Activated B cell treated with CpG ODN at 0.5 μM for 24 hours (primary cell): ENCODE measurements at regions not wholly inside any gene's neighbourhood (a gene's known extent, or its start where the extent isn't known, plus 50 kb on each side); places are given as distances from the start of the nearest gene placed in this dataset.

Source experiments
- ATAC-seq: fragments of 200-7000 bp; cut with Tn5 transposase; one replicate; pipeline ENCODE4 v1.10.0; 2021; ENCODE audit warnings: low read depth, mild to moderate bottlenecking, moderate library complexity
- CTCF ChIA-PET: fragments of 350-600 bp; sonication (Branson Sonifier 250); formaldehyde crosslinking; loops from one replicate; lab custom pipeline; 2021; ENCODE audit warnings: antibody characterized with exemption; lab: Charles Lee
- POLR2A ChIA-PET: fragments of 350-600 bp; sonication (Branson Sonifier 250); formaldehyde crosslinking; loops from one replicate; lab custom pipeline; 2021; ENCODE audit warnings: antibody characterized with exemption; lab: Charles Lee
- DNase-seq: peaks from one replicate; pipeline ENCODE4 v3.0.0; 2022
- H3K27ac Mint-ChIP-seq: one replicate; pipeline ENCODE4 v1.8.0; 2020; ENCODE audit warnings: mixed read lengths
- H3K27me3 Mint-ChIP-seq: one replicate; pipeline ENCODE4 v1.8.0; 2021; ENCODE audit warnings: mixed read lengths
- H3K36me3 Mint-ChIP-seq: one replicate; pipeline ENCODE4 v1.8.0; 2021; ENCODE audit warnings: low read depth, mixed read lengths
- H3K4me1 Mint-ChIP-seq: one replicate; pipeline ENCODE4 v1.8.0; 2021; ENCODE audit warnings: mixed read lengths
- H3K4me3 Mint-ChIP-seq: one replicate; pipeline ENCODE4 v1.8.0; 2020; ENCODE audit warnings: mild to moderate bottlenecking, mixed read lengths
- H3K9me3 Mint-ChIP-seq: one replicate; pipeline ENCODE4 v1.8.0; 2020; ENCODE audit warnings: mixed read lengths
- CTCF ChIP-seq: fragments of 200-600 bp; IDR thresholded peaks from one replicate; pipeline ENCODE4 v1.8.0; 2022; ENCODE audit warnings: antibody characterized with exemption, mild to moderate bottlenecking
- intact Hi-C: fragments of 100-400 bp; cut with micrococcal nuclease; formaldehyde crosslinking; loops from one replicate; pipeline ENCODE4 v1.15.1; 2024

GRCh38 chr3:161987933-161988332 lies 491.3 kb downstream of the OTOL1 start:
- H3K27ac Mint-ChIP-seq: no peak overlapping the region
- no peak for TF ChIP-seq CTCF
- no peak for DNase-seq
- ChIA-PET CTCF (no interaction called here), POLR2A (no interaction called here)
- H3K36me3 Mint-ChIP-seq: no peaks in the 10 kb centered on the region
- intact Hi-C loops: no loop called here
- ATAC-seq: no peak
- H3K4me1 Mint-ChIP-seq: no peaks in the 10 kb centered on the region
- H3K27me3 Mint-ChIP-seq: no peaks in the 10 kb centered on the region
- peaks cover 2% of the 10 kb centered on the region for H3K9me3 Mint-ChIP-seq
- H3K4me3 Mint-ChIP-seq: no peak overlapping the region

- no peak for DNase-seq
- Mint-ChIP-seq H3K4me1 (no peaks in the 10 kb centered on the region), H3K9me3 (peaks cover 2% of the 10 kb centered on the region), H3K36me3 (no peaks in the 10 kb centered on the region), H3K27me3 (no peaks in the 10 kb centered on the region), H3K27ac (no peak overlapping the region), H3K4me3 (no peak overlapping the region)
- intact Hi-C loops: no loop called here
- POLR2A ChIA-PET: no interaction called here
- CTCF ChIA-PET: no interaction called here
- no peak for ATAC-seq
- no peak for TF ChIP-seq CTCF
Measured at GRCh38 chr3:161989012-161989411, 492.4 kb downstream of the OTOL1 start.

- DNase-seq (no peak), ATAC-seq (no peak)
- TF ChIP-seq CTCF: no peak
- no peaks in the 10 kb centered on the region for H3K4me1 Mint-ChIP-seq
- no peak overlapping the region for H3K27ac Mint-ChIP-seq
- H3K36me3 Mint-ChIP-seq: no peaks in the 10 kb centered on the region
- peaks cover 2% of the 10 kb centered on the region for H3K9me3 Mint-ChIP-seq
- POLR2A ChIA-PET: no interaction called here
- CTCF ChIA-PET: no interaction called here
- intact Hi-C loops: no loop called here
- H3K4me3 Mint-ChIP-seq: no peak overlapping the region
- no peaks in the 10 kb centered on the region for H3K27me3 Mint-ChIP-seq
Measured at GRCh38 chr3:161990036-161990435, 493.4 kb downstream of the OTOL1 start.

GRCh38 chr3:161991901-161992540 lies 495.4 kb downstream of the OTOL1 start:
- H3K9me3 Mint-ChIP-seq: peaks cover 2% of the 10 kb centered on the region
- ChIA-PET CTCF (no interaction called here), POLR2A (no interaction called here)
- no peak for TF ChIP-seq CTCF
- H3K27me3 Mint-ChIP-seq: no peaks in the 10 kb centered on the region
- DNase-seq (no peak), ATAC-seq (no peak)
- H3K27ac Mint-ChIP-seq: no peak overlapping the region
- intact Hi-C loops: no loop called here
- no peaks in the 10 kb centered on the region for H3K4me1 Mint-ChIP-seq
- H3K4me3 Mint-ChIP-seq: no peak overlapping the region
- no peaks in the 10 kb centered on the region for H3K36me3 Mint-ChIP-seq

GRCh38 chr3:161999846-162000245 lies 503.2 kb downstream of the OTOL1 start:
- ATAC-seq: no peak
- no peak overlapping the region for H3K4me3 Mint-ChIP-seq
- H3K27me3 Mint-ChIP-seq: no peaks in the 10 kb centered on the region
- POLR2A ChIA-PET: no interaction called here
- H3K4me1 Mint-ChIP-seq: no peaks in the 10 kb centered on the region
- intact Hi-C loops: no loop called here
- TF ChIP-seq CTCF: no peak
- H3K9me3 Mint-ChIP-seq: peaks cover 31% of the 10 kb centered on the region
- no peaks in the 10 kb centered on the region for H3K36me3 Mint-ChIP-seq
- H3K27ac Mint-ChIP-seq: no peak overlapping the region
- DNase-seq: no peak
- CTCF ChIA-PET: no interaction called here
